ENCODE measurements at regions not wholly inside any gene's neighbourhood (a gene's known extent, or its start where the extent isn't known, plus 50 kb on each side); places are given as distances from the start of the nearest gene placed in this dataset.
"Not testable (repeated sequence)": the region's sequence is repeated elsewhere in the genome, so short reads cannot be mapped to it uniquely, and the experiment has no call there.

DNA sequence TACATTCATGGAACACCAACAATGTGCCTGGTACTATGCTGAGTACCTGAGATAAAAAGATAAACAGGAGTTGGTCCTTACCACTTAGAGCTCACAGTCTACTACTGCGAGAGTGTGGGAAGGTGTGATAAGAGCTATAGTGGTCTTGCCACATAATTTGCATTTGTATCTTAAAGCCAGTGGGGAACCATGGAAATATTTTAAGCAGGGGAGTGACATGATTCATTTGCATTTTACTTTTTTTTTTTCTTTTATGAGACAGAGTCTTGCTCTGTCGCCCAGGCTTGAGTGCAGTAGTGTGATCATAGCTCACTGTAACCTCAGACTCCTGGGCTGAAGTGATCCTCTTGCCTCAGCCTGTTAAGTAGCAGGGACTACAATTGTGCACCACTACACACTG lies 53.6 kb downstream of the SRGAP2 start:
- not testable (repeated sequence) for H3K36me3 ChIP-seq; H3K9ac ChIP-seq; H3K4me1 ChIP-seq; H3K4me3 ChIP-seq; H3K27ac ChIP-seq; H3K27me3 ChIP-seq; H3K9me3 ChIP-seq (replicated peaks in 1 of 11); H3K4me2 ChIP-seq
- H4K20me1 ChIP-seq: peaks cover 0 to 28% (median 0%) of the 10 kb centered on the region in 11 experiments; a peak in 2 of 22 replicates

- not testable (repeated sequence) for H3K36me3 ChIP-seq; H3K9me3 ChIP-seq (replicated peaks in 1 of 11); H3K9ac ChIP-seq; H3K27me3 ChIP-seq; H3K4me3 ChIP-seq; H3K4me2 ChIP-seq; H3K27ac ChIP-seq; H3K4me1 ChIP-seq
- H4K20me1 ChIP-seq: peaks cover 0 to 22% (median 0%) of the 10 kb centered on the region in 11 experiments; a peak in 2 of 22 replicates
These were observed 58.1 kb downstream of the SRGAP2 start for GRCh38 chr1:206261473-206261872.

DNA sequence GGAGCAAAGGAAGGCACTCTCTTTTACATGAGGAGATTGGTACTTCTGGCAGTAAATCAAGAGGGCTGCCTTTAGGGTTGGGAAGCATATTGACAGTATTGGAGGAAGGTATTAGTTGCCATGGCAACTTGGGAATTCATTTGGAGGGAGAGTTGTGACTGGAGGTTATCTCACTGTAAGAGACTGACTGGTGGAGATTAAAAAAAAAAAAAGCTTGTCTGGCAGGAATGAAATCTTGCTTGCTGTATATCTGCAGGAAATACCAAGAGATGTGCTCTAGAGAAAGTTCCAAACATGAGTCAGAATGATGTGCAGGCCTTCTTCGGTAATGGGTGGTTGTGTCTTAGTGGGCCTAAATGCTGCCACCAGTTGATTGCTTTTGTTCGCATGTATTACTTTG lies 59.1 kb downstream of the SRGAP2 start:
- H3K9ac ChIP-seq; H3K4me3 ChIP-seq; H3K4me1 ChIP-seq; H3K9me3 ChIP-seq (replicated peaks in 1 of 11); H3K4me2 ChIP-seq; H3K27ac ChIP-seq; H3K27me3 ChIP-seq; H3K36me3 ChIP-seq: not testable (repeated sequence)
- peaks cover 0 to 18% (median 0%) of the 10 kb centered on the region in 11 experiments; a peak in 2 of 22 replicates for H4K20me1 ChIP-seq

DNA sequence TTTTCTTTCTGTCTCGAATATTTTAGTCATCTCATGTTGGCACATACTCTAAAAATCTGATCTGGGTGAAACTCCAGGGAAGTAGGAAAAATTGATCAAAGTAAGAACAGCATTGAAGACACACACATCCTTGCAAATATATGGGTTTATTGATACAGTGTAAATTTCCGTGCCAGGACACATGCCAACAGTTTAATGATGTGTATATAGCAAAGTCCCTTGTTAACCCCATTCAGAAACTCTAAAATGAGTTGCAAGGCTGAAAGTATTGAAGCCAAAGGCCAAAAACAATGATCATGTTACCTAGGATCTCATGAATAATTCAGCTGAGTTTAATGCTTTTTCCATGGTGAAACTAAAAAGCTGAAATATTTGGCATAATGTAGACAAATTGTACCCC lies 61.6 kb downstream of the SRGAP2 start:
- H3K9me3 ChIP-seq (replicated peaks in 1 of 11); H3K27ac ChIP-seq; H3K4me2 ChIP-seq; H3K4me1 ChIP-seq; H3K36me3 ChIP-seq; H3K4me3 ChIP-seq; H3K9ac ChIP-seq; H3K27me3 ChIP-seq: not testable (repeated sequence)
- H4K20me1 ChIP-seq: peaks cover 0 to 12% (median 0%) of the 10 kb centered on the region in 11 experiments; a peak in 2 of 22 replicates

GRCh38 chr1:206271153-206271552 lies 67.8 kb downstream of the SRGAP2 start:
- not testable (repeated sequence) for H4K20me1 ChIP-seq; H3K27me3 ChIP-seq; H3K4me3 ChIP-seq; H3K36me3 ChIP-seq; H3K9ac ChIP-seq; H3K27ac ChIP-seq; H3K9me3 ChIP-seq (replicated peaks in 1 of 11); H3K4me1 ChIP-seq; H3K4me2 ChIP-seq

- not testable (repeated sequence) for H3K27me3 ChIP-seq; H3K9ac ChIP-seq; H3K9me3 ChIP-seq (replicated peaks in 1 of 11); H3K4me1 ChIP-seq; H3K36me3 ChIP-seq; H3K27ac ChIP-seq; H3K4me2 ChIP-seq; H4K20me1 ChIP-seq; H3K4me3 ChIP-seq
These were observed 69.8 kb downstream of the SRGAP2 start for GRCh38 chr1:206273104-206273503.

- H3K9ac ChIP-seq; H4K20me1 ChIP-seq; H3K27me3 ChIP-seq; H3K4me3 ChIP-seq; H3K36me3 ChIP-seq; H3K4me1 ChIP-seq; H3K27ac ChIP-seq; H3K4me2 ChIP-seq; H3K9me3 ChIP-seq (replicated peaks in 1 of 11): not testable (repeated sequence)
These were observed 72.8 kb downstream of the SRGAP2 start for GRCh38 chr1:206276143-206276542.

GRCh38 chr1:206278683-206279082 lies 75.3 kb downstream of the SRGAP2 start:
- not testable (repeated sequence) for H3K4me1 ChIP-seq, H3K27ac ChIP-seq

DNA sequence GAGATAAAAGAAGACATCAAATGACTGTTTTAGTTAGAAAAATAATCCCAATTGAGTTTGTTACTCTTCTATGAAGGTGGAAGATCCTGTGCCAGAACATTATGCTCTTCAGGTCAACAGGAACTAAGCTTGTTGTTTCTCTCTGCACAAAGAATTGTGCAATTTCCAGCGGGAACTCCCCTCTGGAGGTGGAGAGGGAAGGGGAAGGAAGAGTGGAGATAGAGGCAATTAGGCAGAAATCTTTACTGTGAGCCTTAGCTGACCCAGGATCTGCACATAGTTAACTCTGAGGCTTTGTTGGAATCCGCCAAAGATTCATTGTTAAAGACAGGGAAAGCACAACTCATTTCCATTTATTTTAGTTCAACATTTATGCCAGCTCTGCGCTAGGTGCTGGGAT lies 77.3 kb downstream of the SRGAP2 start:
- H3K4me1 ChIP-seq: peaks cover 0 to 13% (median 0%) of the 10 kb centered on the region in 10 experiments; a peak in 3 of 20 replicates
- H3K4me3 ChIP-seq; H3K27ac ChIP-seq; H3K36me3 ChIP-seq; H3K9ac ChIP-seq; H3K27me3 ChIP-seq; H4K20me1 ChIP-seq; H3K4me2 ChIP-seq; H3K9me3 ChIP-seq (replicated peaks in 1 of 11): not testable (repeated sequence)

More at GRCh38 chr1:206278683-206279082, 75.3 kb downstream of the SRGAP2 start:
- not testable (repeated sequence) for H3K36me3 ChIP-seq; H3K4me3 ChIP-seq; H3K9ac ChIP-seq; H4K20me1 ChIP-seq; H3K9me3 ChIP-seq (replicated peaks in 1 of 11); H3K27me3 ChIP-seq
- H3K4me2 ChIP-seq: peak overlapping the region in 1 of 11 experiments; percentile 59; a peak in 2 of 22 replicates

DNA sequence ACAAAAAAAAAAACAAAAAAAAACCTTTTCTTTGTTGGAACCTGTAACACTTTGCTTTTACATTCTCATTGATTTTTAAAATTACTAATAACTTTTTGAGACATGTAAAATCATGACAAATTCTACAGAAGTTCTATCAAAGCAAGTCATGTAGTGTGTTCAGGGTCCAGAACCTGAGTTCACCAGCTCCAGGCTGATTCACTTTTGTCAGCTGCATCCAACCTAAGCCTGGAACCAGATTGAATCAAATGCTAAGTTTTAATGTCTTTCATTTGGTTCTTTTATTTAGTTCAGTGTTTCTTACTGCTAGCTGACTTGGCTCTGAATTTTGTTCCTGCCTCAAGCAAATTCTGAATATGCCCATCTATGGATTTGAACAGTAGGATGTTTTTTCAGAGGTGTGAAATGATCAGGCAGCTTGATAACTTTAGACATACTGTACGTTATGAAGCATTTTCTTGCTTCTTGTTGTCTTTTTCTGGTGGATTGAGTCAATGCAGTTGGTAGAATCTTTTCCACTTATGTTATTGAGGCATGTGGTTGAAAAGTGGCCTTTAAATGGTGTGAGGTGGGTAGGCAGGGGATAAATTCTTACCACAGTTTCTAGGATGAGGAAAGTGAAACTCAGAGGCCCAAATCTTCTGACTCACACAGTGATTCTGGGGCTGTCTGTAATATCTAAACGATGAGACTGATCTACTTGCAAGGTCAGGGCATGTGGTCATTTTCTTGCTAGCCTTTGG lies 78.7 kb downstream of the SRGAP2 start:
- H3K27me3 ChIP-seq; H3K4me2 ChIP-seq; H3K4me3 ChIP-seq; H3K9me3 ChIP-seq (replicated peaks in 1 of 11); H3K36me3 ChIP-seq; H3K9ac ChIP-seq; H3K27ac ChIP-seq; H4K20me1 ChIP-seq: not testable (repeated sequence)
- peaks cover 0 to 14% (median 0%) of the 10 kb centered on the region in 10 experiments; a peak in 3 of 20 replicates for H3K4me1 ChIP-seq

GRCh38 chr1:206285024-206285960 lies 82.0 kb downstream of the SRGAP2 start:
- H4K20me1 ChIP-seq; H3K27ac ChIP-seq; H3K9me3 ChIP-seq (replicated peaks in 1 of 11); H3K9ac ChIP-seq; H3K27me3 ChIP-seq; H3K4me2 ChIP-seq; H3K36me3 ChIP-seq; H3K4me3 ChIP-seq: not testable (repeated sequence)
- H3K4me1 ChIP-seq: peaks cover 2 to 14% (median 3%) of the 10 kb centered on the region in 10 experiments; a peak in 16 of 20 replicates

DNA sequence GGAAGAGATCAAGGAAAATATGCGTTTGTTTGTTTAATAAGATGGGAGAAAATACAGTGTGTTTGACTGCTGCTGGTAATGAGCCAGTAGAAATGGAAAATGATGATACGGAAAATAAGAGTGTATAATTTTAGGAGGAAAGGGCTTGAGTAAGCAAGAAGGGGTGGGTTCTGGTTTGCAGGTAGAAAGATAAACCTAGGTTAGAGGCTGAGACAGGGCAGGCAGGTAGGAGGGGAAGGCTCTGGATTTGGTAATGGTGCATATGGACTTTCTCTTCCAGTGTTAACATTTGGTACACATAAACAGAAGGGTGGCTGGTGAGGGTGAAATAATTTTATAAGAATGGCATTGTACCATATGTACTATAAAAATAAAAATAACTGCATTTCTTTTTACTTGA lies 84.4 kb downstream of the SRGAP2 start:
- Histone ChIP-seq H3K27ac (peak overlapping the region in 4 of 11 experiments; percentile 39 to 56 (median 40); a peak in 6 of 22 replicates), H3K4me1 (peaks cover 6 to 27% (median 11%) of the 10 kb centered on the region in 10 experiments; a peak in 17 of 20 replicates)
- not testable (repeated sequence) for H4K20me1 ChIP-seq; H3K9ac ChIP-seq; H3K4me3 ChIP-seq; H3K4me2 ChIP-seq; H3K27me3 ChIP-seq; H3K36me3 ChIP-seq; H3K9me3 ChIP-seq (replicated peaks in 1 of 11)

- H3K9me3 ChIP-seq (replicated peaks in 1 of 11); H3K27me3 ChIP-seq; H4K20me1 ChIP-seq; H3K27ac ChIP-seq; H3K36me3 ChIP-seq; H3K4me2 ChIP-seq; H3K9ac ChIP-seq; H3K4me3 ChIP-seq: not testable (repeated sequence)
- peaks cover 6 to 27% (median 11%) of the 10 kb centered on the region in 10 experiments; a peak in 17 of 20 replicates for H3K4me1 ChIP-seq
These were observed 85.1 kb downstream of the SRGAP2 start for GRCh38 chr1:206288453-206288852.
